GM13976 (cell line): ENCODE measurements at regions not wholly inside any gene's neighbourhood (a gene's known extent, or its start where the extent isn't known, plus 50 kb on each side); places are given as distances from the start of the nearest gene placed in this dataset.

Experiments
- DNase-seq: peaks from one replicate; pipeline ENCODE4 v3.0.0; 2012; ENCODE audit warnings: low spot score
- CTCF ChIP-seq: IDR thresholded peaks from 2 replicates; pipeline ENCODE4 v1.5.1; 2012; ENCODE audit warnings: borderline replicate concordance, mild to moderate bottlenecking; ENCODE audit not compliant: insufficient read depth; ENCODE audit errors: extremely low read depth, missing control alignments, control extremely low read depth
- in situ Hi-C: fragments of 300-500 bp; cut with MboI; formaldehyde crosslinking; loops from one replicate; pipeline ENCODE4 v1.12.0; 2022; ENCODE audit warnings: low sequenced_read_pairs, mixed read lengths, inconsistent platforms; ENCODE audit not compliant: unreplicated experiment

DNA sequence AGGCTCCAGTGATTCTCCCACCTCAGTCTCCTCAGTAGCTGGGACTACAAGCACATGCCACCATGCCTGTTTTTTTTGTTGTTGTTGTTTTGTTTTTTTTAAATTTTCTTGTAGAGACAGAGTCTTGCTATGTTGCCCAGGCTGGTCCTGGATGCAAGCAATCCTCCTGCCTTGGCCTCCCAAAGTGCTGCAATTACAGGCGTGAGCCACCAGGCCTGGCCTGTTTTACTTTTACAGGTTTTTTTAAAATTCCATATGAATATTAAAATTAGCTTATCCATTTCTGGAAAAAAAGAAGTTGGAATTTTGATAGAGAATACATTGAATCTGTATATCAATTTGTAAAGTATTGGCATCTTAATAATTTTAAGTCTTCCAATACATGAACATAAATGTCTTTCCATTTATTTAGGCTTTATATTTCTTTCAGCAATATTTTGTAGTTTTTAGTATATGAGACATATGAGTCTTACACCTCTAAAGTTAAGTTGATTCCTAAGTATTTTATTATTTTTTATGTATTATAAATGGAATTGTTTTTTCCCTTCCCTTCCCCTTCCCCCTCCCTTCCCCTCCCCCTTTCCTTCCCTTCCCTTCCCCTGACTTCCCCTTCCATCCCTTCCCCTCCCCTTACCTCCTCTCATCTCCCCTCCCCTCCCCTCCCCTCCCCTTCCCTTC lies 323.5 kb upstream of the SALL1 start:
- in situ Hi-C loops: no loop called here
- DNase-seq: no peak
- no peak for TF ChIP-seq CTCF

GRCh38 chr16:51473091-51473490 lies 322.0 kb upstream of the SALL1 start:
- in situ Hi-C loops: no loop called here
- no peak for DNase-seq
- no peak for TF ChIP-seq CTCF

- no peak for TF ChIP-seq CTCF
- in situ Hi-C loops: no loop called here
- no peak for DNase-seq
These were observed 319.4 kb upstream of the SALL1 start for GRCh38 chr16:51470492-51470891.

DNA sequence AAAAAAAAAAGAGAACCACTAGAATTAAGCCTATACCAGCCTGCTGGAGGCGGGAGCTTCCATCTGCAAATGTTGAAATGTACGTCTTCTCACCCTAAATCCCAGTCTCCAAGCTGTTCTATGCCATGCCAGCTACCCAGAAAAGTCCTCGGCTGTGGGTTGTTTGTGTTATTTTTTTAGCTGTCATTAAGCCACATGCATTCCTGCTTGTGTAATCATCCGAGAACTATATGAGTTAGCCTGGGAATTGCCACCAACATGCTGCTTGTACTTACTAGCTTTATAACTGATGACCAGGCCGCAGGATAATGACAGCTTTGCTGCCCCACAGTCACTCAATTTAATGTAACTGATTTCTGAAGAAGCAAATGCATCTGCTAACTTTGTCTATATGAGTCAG lies 313.9 kb upstream of the SALL1 start:
- DNase-seq: no peak
- in situ Hi-C loops: no loop called here
- TF ChIP-seq CTCF: no peak

DNA sequence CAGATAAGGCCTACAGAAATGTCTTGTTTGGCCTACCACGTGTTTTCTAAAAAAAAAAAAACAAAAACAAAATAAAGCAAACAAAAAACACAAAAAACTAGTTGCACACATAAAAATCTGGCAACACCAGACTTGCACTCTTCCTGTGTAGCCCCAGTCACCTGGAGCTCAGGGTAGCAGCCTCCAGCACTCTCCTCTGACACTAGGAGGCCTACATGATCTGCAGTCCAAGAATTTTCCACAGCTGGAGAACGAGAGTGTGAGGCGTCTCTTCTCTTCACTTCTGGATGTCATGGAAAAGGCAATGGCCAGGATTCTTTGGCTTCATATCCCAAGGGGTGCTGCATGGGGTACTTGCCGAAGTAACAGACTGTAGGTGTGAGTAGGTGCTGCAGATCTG lies 310.2 kb upstream of the SALL1 start:
- TF ChIP-seq CTCF: no peak
- no peak for DNase-seq
- in situ Hi-C loops: no loop called here

- DNase-seq: no peak
- no peak for TF ChIP-seq CTCF
- in situ Hi-C loops: no loop called here
These were observed 307.5 kb upstream of the SALL1 start for GRCh38 chr16:51458356-51459140.
